A204.1 (cell line): ENCODE measurements at regions not wholly inside any gene's neighbourhood (a gene's known extent, or its start where the extent isn't known, plus 50 kb on each side); places are given as distances from the start of the nearest gene placed in this dataset.
"Not testable (repeated sequence)": the region's sequence is repeated elsewhere in the genome, so short reads cannot be mapped to it uniquely, and the experiment has no call there.

ENCODE experiments used
- FAIRE-seq: peaks from 2 replicates; lab custom pipeline; 2012; peaks lifted over from hg19 to GRCh38; lab: Jason Lieb, UNC

- FAIRE-seq = no peak
Observed at GRCh38 chr13:95388420-95389079, 87.3 kb upstream of the ABCC4 start.

GRCh38 chr13:95391362-95391761 is 90.1 kb upstream of the ABCC4 start:
- no peak for FAIRE-seq

DNA sequence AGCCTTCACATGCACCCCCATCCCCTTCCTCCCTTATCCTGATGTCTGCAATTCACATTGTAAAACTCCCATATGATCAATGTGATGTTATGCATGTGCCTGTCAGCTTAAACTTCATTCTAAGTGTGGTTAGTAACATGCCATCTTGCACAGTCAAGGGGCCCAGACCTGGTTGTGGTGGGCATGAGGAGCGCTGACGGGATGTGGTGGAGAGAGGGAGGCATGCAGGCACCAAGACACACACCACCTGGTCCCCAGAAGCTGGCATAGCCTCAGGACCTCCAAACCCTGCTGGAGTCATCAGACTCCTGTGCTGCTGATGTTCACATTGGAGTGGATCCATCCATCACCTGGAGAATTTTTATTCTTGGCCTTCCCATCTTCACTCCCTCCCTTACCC is 90.5 kb upstream of the ABCC4 start:
- no peak for FAIRE-seq

GRCh38 chr13:95392597-95392996 is 91.3 kb upstream of the ABCC4 start:
- FAIRE-seq = no peak

GRCh38 chr13:95403349-95404140 is 102.3 kb upstream of the ABCC4 start:
- FAIRE-seq = no peak

- no peak for FAIRE-seq
Observed at GRCh38 chr13:95404141-95404882, 103.1 kb upstream of the ABCC4 start.

GRCh38 chr13:95406176-95406575 is 104.9 kb upstream of the ABCC4 start:
- FAIRE-seq = no peak

DNA sequence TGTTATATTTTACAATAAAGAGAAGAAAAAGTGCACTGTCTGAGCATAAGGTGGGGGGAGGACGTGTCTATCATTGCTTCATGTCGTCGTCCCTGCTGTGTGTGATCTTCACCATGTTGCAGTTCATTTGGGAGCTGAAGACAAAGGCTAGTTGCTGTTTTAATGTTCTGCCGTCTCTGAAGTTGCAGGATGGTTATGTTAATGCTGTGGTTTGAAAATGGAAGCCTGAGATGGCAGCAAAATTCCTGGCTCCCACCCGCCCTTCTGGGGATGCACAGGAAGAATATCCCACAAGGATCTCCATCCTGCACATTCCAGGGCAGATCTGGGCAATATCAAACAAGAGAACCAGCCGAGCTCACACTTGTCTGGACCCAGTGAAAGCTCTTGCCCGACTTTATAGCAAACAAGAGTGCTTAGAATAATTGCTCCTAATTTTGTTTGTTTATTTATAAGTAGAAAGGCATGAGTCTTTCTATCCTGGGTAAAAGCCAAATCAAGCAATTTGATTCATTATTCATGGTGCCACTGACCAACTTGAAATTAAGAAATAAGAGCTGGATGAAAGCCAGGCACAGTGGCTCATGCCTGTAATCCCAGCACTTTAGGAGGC is 110.3 kb upstream of the ABCC4 start:
- no peak for FAIRE-seq

GRCh38 chr13:95418946-95419345 is 117.7 kb upstream of the ABCC4 start:
- FAIRE-seq = no peak

GRCh38 chr13:95420501-95420900 is 119.2 kb upstream of the ABCC4 start:
- FAIRE-seq = no peak

- no peak for FAIRE-seq
Observed at GRCh38 chr13:95426631-95427030, 125.4 kb upstream of the ABCC4 start.

DNA sequence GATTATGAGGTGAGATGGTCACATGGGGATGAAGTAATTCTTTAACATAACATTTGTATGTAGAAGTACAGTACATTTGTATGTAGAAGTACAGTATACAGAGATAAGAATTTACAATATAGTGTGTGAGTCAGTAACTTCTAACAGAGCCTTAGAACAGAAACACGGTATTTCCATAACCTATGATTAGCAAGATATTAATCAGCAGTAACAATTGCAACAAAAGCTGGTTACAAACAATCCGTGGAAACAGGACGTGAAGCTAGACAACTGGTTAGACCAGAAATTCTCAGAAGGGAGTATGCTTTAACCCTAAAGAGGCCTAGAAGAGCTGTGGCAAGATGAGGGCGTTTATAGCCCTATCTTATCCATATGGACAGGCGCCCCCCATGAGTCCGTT is 122.0 kb upstream of the CLDN10 start:
- not testable (repeated sequence) for FAIRE-seq

- FAIRE-seq = no peak
Observed at GRCh38 chr13:95432141-95432540, 120.4 kb upstream of the CLDN10 start.

- no peak for FAIRE-seq
Observed at GRCh38 chr13:95433537-95433936, 119.0 kb upstream of the CLDN10 start.

DNA sequence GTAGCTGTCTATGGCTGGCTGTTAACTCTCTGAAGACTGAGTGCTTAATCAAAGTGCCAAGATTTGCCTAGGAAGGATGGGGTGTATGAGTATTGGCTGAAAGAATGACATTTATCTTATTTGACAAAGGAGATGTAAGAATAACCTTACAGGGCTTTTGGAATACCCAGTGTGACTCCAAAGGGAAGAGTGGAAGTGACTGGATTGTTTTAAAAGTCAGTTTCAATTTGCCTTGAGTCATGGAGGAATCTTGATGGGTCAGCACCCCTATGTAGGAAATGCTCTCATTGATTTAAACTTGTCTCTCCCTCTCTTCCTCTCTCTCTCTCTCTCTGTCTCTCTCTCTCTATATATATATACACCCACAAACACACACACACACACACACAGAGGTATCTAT is 118.4 kb upstream of the CLDN10 start:
- no peak for FAIRE-seq

- no peak for FAIRE-seq
Observed at GRCh38 chr13:95437561-95437960, 115.0 kb upstream of the CLDN10 start.

DNA sequence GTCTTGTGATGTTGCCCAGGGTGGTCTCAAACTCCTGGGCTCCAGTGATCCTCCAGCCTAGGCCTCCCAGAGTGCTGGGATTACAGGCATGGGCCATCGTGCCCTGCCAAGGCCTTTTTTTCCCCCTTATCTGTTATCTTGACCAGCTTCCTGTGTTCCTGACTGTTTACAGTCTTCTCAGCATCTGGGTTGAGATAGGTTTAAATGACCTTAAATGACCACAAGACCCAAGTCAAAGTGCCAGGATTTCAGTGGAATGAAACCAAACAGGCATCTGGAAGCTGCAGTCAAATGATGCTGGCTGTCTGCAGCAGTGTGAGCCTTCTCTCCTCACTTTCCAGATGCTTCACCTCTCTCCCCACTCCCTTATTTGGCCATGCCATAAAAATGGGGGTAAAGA is 114.2 kb upstream of the CLDN10 start:
- FAIRE-seq = no peak

GRCh38 chr13:95440441-95441088 is 112.0 kb upstream of the CLDN10 start:
- no peak for FAIRE-seq

GRCh38 chr13:95441326-95441725 is 111.2 kb upstream of the CLDN10 start:
- no peak for FAIRE-seq

- FAIRE-seq = no peak
Observed at GRCh38 chr13:95444006-95444730, 108.4 kb upstream of the CLDN10 start.

GRCh38 chr13:95445131-95445530 is 107.4 kb upstream of the CLDN10 start:
- FAIRE-seq = no peak

DNA sequence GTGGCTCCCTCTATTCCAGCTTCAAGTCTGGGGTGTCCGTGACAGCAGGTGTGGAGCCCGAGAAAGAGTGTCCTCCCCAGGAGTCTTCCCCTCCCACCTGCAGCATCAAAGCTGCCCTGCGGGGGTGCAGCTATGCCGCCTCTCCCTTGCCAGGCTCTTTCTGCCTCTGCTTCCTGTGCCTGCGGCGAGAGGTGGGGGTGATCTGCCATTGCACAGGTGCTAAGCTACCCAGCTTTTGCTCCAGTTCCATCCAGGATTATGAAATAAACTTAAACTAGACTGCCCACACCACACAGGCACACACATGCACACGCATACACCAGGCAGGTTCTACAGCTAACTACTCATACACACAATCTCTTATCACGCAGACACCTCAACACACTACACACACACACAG is 104.7 kb upstream of the CLDN10 start:
- no peak for FAIRE-seq
